ENCODE measurements at regions not wholly inside any gene's neighbourhood (a gene's known extent, or its start where the extent isn't known, plus 50 kb on each side); places are given as distances from the start of the nearest gene placed in this dataset.

GRCh38 chr1:103854279-103854678 is 104.6 kb downstream of the AMY1C start:
- DNase-seq, result no peak

- no peak for DNase-seq
These were observed 110.0 kb downstream of the AMY1C start for GRCh38 chr1:103859721-103860120.

GRCh38 chr1:103898576-103899345 is 149.1 kb downstream of the AMY1C start:
- DNase-seq, result no peak

GRCh38 chr1:103900005-103900404 is 150.3 kb downstream of the AMY1C start:
- DNase-seq, result no peak

GRCh38 chr1:103901072-103901471 is 151.4 kb downstream of the AMY1C start:
- no peak for DNase-seq

- DNase-seq, result no peak
These were observed 155.7 kb downstream of the AMY1C start for GRCh38 chr1:103905363-103905762.

- DNase-seq, result no peak
These were observed 161.8 kb downstream of the AMY1C start for GRCh38 chr1:103911450-103911849.

GRCh38 chr1:103917795-103918194 is 168.1 kb downstream of the AMY1C start:
- peak in 1 of 2 experiments; percentile 0 for DNase-seq

GRCh38 chr1:103931891-103932290 is 182.2 kb downstream of the AMY1C start:
- no peak for DNase-seq

GRCh38 chr1:103937763-103938357 is 188.2 kb downstream of the AMY1C start:
- no peak for DNase-seq

GRCh38 chr1:103941086-103941485 is 191.4 kb downstream of the AMY1C start:
- DNase-seq, result no peak

- no peak for DNase-seq
These were observed 192.3 kb downstream of the AMY1C start for GRCh38 chr1:103942029-103942428.

GRCh38 chr1:103945774-103946173 is 196.1 kb downstream of the AMY1C start:
- no peak for DNase-seq

- no peak for DNase-seq
These were observed 198.8 kb downstream of the AMY1C start for GRCh38 chr1:103948526-103948925.

GRCh38 chr1:103949779-103950178 is 200.1 kb downstream of the AMY1C start:
- peak in 1 of 2 experiments; percentile 40 for DNase-seq

GRCh38 chr1:103953386-103953785 is 203.7 kb downstream of the AMY1C start:
- DNase-seq, result no peak

GRCh38 chr1:103958699-103959098 is 209.0 kb downstream of the AMY1C start:
- no peak for DNase-seq

- DNase-seq, result no peak
These were observed 209.9 kb downstream of the AMY1C start for GRCh38 chr1:103959565-103959964.

GRCh38 chr1:103960045-103960444 is 210.3 kb downstream of the AMY1C start:
- DNase-seq, result no peak

GRCh38 chr1:103960710-103961109 is 211.0 kb downstream of the AMY1C start:
- no peak for DNase-seq

GRCh38 chr1:103986792-103987191 is 237.1 kb downstream of the AMY1C start:
- DNase-seq, result no peak

- no peak for DNase-seq
These were observed 247.9 kb downstream of the AMY1C start for GRCh38 chr1:103997631-103998030.

GRCh38 chr1:104018922-104019674 is 269.4 kb downstream of the AMY1C start:
- DNase-seq, result no peak

- DNase-seq, result no peak
These were observed 270.0 kb downstream of the AMY1C start for GRCh38 chr1:104019675-104020049.

Measured in NCI-H2081 (cell line).